OCI-LY1 (cell line): ENCODE measurements at regions not wholly inside any gene's neighbourhood (a gene's known extent, or its start where the extent isn't known, plus 50 kb on each side); places are given as distances from the start of the nearest gene placed in this dataset.

Experiments
- H2AFZ ChIP-seq: fragments of 200-600 bp; sonication (generic), shearing (Covaris generic); 2 replicates; pipeline ENCODE4 v1.6.0; 2014; ENCODE audit warnings: antibody characterized with exemption, mild to moderate bottlenecking, low read length
- H3F3A ChIP-seq: fragments of 200-600 bp; sonication (generic), shearing (Covaris generic); 2 replicates; pipeline ENCODE4 v1.6.0; 2014; ENCODE audit warnings: mild to moderate bottlenecking, antibody characterized with exemption, low read length, moderate library complexity; ENCODE audit not compliant: insufficient read depth
- H3K27ac ChIP-seq: fragments of 200-600 bp; sonication (generic); 2 replicates; pipeline ENCODE4 v1.5.1; 2014; ENCODE audit warnings: low read length, mixed run types, mild to moderate bottlenecking, low read depth; ENCODE audit not compliant: poor library complexity, severe bottlenecking
- H3K27me3 ChIP-seq: fragments of 200-600 bp; sonication (generic); 2 replicates; pipeline ENCODE4 v1.6.0; 2014; ENCODE audit warnings: antibody characterized with exemption, mild to moderate bottlenecking, low read length, moderate library complexity; ENCODE audit not compliant: insufficient read depth
- H3K36me3 ChIP-seq: fragments of 200-600 bp; sonication (generic); 2 replicates; pipeline ENCODE4 v1.6.1; 2014; ENCODE audit warnings: mild to moderate bottlenecking, antibody characterized with exemption, low read length, moderate library complexity, mixed read lengths; ENCODE audit not compliant: insufficient read depth
- H3K4me1 ChIP-seq: fragments of 200-600 bp; sonication (generic); 2 replicates; pipeline ENCODE4 v1.5.1; 2014; ENCODE audit warnings: mild to moderate bottlenecking, low read length, moderate library complexity; ENCODE audit not compliant: insufficient read depth, severe bottlenecking
- H3K4me2 ChIP-seq: fragments of 200-600 bp; sonication (generic), shearing (Covaris generic); 2 replicates; pipeline ENCODE4 v1.6.1; 2014; ENCODE audit warnings: low read length
- H3K4me3 ChIP-seq: fragments of 200-600 bp; sonication (generic); 2 replicates; pipeline ENCODE4 v1.5.1; 2014; ENCODE audit warnings: low read length, low read depth, mild to moderate bottlenecking, mixed read lengths; ENCODE audit not compliant: poor library complexity, severe bottlenecking
- H3K79me2 ChIP-seq: fragments of 200-600 bp; shearing (Covaris generic); 2 replicates; pipeline ENCODE4 v1.6.1; 2016; ENCODE audit warnings: mixed run types, low read length, mixed read lengths; ENCODE audit not compliant: insufficient read depth
- H3K9ac ChIP-seq: fragments of 200-600 bp; sonication (generic), shearing (Covaris generic); 2 replicates; pipeline ENCODE4 v1.6.1; 2014; ENCODE audit warnings: mild to moderate bottlenecking, low read length, mixed read lengths
- H3K9me2 ChIP-seq: fragments of 200-600 bp; sonication (generic), shearing (Covaris generic); 2 replicates; pipeline ENCODE4 v1.6.1; 2014; ENCODE audit warnings: low read depth, mild to moderate bottlenecking, low read length, mixed read lengths
- H3K9me3 ChIP-seq: fragments of 200-600 bp; shearing (Covaris generic); 2 replicates; pipeline ENCODE4 v1.6.1; 2014; ENCODE audit warnings: low read length, mixed read lengths
- H4K20me1 ChIP-seq: fragments of 200-600 bp; sonication (generic), shearing (Covaris generic); 2 replicates; pipeline ENCODE4 v1.6.0; 2016; ENCODE audit warnings: mild to moderate bottlenecking, low read length; ENCODE audit not compliant: insufficient read depth
- EZH2 ChIP-seq: fragments of 200-600 bp; sonication (generic), shearing (Covaris generic); IDR thresholded peaks from 2 replicates; pipeline ENCODE4 v1.8.0; 2017; ENCODE audit warnings: borderline replicate concordance, mixed run types, mild to moderate bottlenecking, antibody characterized with exemption, low read length, moderate library complexity, mixed read lengths
- TF ChIP-seq, protein P1 (sequence below): fragments of 200-600 bp; sonication (generic), shearing (Covaris generic); IDR thresholded peaks from 2 replicates; pipeline ENCODE4 v1.5.1; 2017; ENCODE audit warnings: mild to moderate bottlenecking, antibody characterized with exemption, low read length, moderate library complexity, mixed read lengths

DNA sequence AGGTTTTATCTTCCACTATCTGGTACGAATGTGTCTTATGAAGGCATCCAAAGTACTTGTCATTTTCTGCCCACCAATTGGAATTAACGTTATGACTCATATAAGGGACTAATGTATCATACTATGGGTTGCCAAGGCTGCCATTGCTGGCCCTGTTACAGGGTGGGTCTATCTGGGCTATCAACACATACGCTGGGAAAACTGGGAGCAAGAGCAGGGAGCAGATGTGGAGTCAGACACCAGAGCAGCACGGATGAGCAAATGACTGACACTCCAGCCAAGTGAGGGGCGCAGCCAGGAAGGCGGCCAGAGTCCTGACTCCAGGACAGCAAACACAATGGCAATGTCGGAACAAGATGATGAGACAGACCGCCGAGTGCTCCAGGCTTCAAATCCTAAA lies 145.9 kb downstream of the COPS8 start:
- Histone ChIP-seq H3K9me3 (no peaks in the 10 kb centered on the region), H3K79me2 (no peaks in the 10 kb centered on the region), H3F3A (no peaks in the 10 kb centered on the region), H4K20me1 (no peaks in the 10 kb centered on the region), H3K36me3 (no peaks in the 10 kb centered on the region), H2AFZ (no peak overlapping the region), H3K4me1 (no peaks in the 10 kb centered on the region), H3K4me2 (no peak overlapping the region), H3K9ac (no peak overlapping the region), H3K27ac (no peak overlapping the region), H3K9me2 (no peaks in the 10 kb centered on the region), H3K27me3 (peaks cover 5% of the 10 kb centered on the region; the same call in 1 of the 2 replicates), H3K4me3 (no peak overlapping the region)
- no peak for TF ChIP-seq EZH2
- TF ChIP-seq, protein P1, sequence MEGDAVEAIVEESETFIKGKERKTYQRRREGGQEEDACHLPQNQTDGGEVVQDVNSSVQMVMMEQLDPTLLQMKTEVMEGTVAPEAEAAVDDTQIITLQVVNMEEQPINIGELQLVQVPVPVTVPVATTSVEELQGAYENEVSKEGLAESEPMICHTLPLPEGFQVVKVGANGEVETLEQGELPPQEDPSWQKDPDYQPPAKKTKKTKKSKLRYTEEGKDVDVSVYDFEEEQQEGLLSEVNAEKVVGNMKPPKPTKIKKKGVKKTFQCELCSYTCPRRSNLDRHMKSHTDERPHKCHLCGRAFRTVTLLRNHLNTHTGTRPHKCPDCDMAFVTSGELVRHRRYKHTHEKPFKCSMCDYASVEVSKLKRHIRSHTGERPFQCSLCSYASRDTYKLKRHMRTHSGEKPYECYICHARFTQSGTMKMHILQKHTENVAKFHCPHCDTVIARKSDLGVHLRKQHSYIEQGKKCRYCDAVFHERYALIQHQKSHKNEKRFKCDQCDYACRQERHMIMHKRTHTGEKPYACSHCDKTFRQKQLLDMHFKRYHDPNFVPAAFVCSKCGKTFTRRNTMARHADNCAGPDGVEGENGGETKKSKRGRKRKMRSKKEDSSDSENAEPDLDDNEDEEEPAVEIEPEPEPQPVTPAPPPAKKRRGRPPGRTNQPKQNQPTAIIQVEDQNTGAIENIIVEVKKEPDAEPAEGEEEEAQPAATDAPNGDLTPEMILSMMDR: no peak

DNA sequence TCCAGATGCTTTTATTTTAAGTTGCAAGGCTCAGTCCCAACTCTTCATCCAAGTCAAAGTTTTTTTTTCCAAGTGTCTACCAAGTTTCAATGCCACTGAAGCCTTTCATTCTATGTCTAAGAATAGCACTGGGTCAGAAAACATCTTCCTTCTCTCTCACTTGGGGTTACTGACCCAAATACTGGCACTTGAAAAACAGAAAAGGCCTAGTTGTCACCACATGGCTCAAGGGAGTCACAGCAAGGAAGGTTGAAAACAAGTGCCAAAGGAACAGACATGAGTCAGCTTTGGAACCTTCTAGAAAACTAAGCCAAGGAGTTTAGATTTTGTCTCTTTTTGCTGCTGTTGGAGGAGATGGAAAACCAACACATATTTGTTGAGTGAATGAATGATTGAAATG lies 146.5 kb downstream of the COPS8 start:
- Histone ChIP-seq H3F3A (no peaks in the 10 kb centered on the region), H3K4me1 (no peaks in the 10 kb centered on the region), H3K9ac (no peak overlapping the region)

GRCh38 chr2:237234268-237234667 lies 148.6 kb downstream of the COPS8 start:
- Histone ChIP-seq H4K20me1 (no peaks in the 10 kb centered on the region), H3K79me2 (no peaks in the 10 kb centered on the region), H3K9ac (no peak overlapping the region)

More for the DNA sequence above, 146.5 kb downstream of the COPS8 start:
- Histone ChIP-seq H2AFZ (no peak overlapping the region), H4K20me1 (no peaks in the 10 kb centered on the region), H3K79me2 (no peaks in the 10 kb centered on the region), H3K4me3 (no peak overlapping the region), H3K9me2 (no peaks in the 10 kb centered on the region), H3K27ac (no peak overlapping the region), H3K36me3 (no peaks in the 10 kb centered on the region), H3K27me3 (peaks cover 5% of the 10 kb centered on the region; the same call in 1 of the 2 replicates), H3K9me3 (no peaks in the 10 kb centered on the region), H3K4me2 (no peak overlapping the region)
- no peak for TF ChIP-seq EZH2
- TF ChIP-seq, protein P1: no peak

More at GRCh38 chr2:237234268-237234667, 148.6 kb downstream of the COPS8 start:
- Histone ChIP-seq H3F3A (no peaks in the 10 kb centered on the region), H3K4me1 (no peaks in the 10 kb centered on the region), H3K36me3 (no peaks in the 10 kb centered on the region), H3K27ac (no peak overlapping the region), H2AFZ (no peak overlapping the region), H3K9me2 (no peaks in the 10 kb centered on the region), H3K9me3 (no peaks in the 10 kb centered on the region), H3K4me2 (no peak overlapping the region), H3K27me3 (peaks cover 5% of the 10 kb centered on the region; the same call in 1 of the 2 replicates), H3K4me3 (no peak overlapping the region)
- TF ChIP-seq, protein P1: no peak
